ENCODE measurements at regions not wholly inside any gene's neighbourhood (a gene's known extent, or its start where the extent isn't known, plus 50 kb on each side); places are given as distances from the start of the nearest gene placed in this dataset.

DNA sequence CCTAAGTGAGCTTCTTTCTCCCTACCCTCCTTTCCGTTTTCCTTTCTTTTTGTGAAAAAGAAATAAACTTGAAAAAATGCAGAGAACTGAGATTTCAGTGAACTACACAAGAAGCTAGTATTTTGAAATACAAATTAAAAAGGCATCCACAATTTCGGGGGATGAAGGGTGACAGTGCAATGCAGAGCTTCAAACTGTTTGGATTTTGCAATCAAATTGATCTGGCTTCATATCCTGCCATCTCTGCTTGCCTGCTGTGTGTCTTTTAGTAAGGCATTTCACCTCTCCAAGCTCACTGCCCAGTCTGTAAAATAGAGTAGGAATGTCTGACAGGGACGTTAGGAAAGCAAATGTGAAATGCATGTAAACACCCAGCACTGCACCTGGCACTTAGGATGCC, 258.0 kb downstream of the HACE1 start:
- TF ChIP-seq GATA3 (IDR thresholded peaks at IDR 0.05; ENCODE audit: low read depth, low read length) (no peak), GATA2 (IDR thresholded peaks at IDR 0.05; ENCODE audit: low read depth, low read length) (peak; percentile 48; the same call in 1 of the 2 replicates)

Data from SH-SY5Y (cell line).